ENCODE measurements at regions not wholly inside any gene's neighbourhood (a gene's known extent, or its start where the extent isn't known, plus 50 kb on each side); places are given as distances from the start of the nearest gene placed in this dataset.

- CTCF ChIA-PET: no interaction called here
- Histone ChIP-seq H3K4me1 (ENCODE audit: control insufficient read depth, extremely low read depth, insufficient read depth, low read length) (no peaks in the 10 kb centered on the region), H3K79me2 (ENCODE audit: control insufficient read depth, insufficient read depth, low read length) (no peaks in the 10 kb centered on the region), H3K36me3 (ENCODE audit: control insufficient read depth in 2 of 2, extremely low read depth in 1 of 2, insufficient read depth in 2 of 2, low read length in 2 of 2) (no peaks in the 10 kb centered on the region), H4K20me1 (replicated peaks; ENCODE audit: control insufficient read depth, extremely low read depth, insufficient read depth, low read length) (no peaks in the 10 kb centered on the region), H3K9me1 (replicated peaks; ENCODE audit: control insufficient read depth, extremely low read depth, insufficient read depth, low read length) (no peaks in the 10 kb centered on the region), H2AFZ (ENCODE audit: low read depth, low read length) (no peak overlapping the region), H3K4me3 (replicated peaks in 1 of 3; ENCODE audit: insufficient read depth in 1 of 3, low read depth in 1 of 3, low read length in 3 of 3) (no peak overlapping the region), H3K9me3 (replicated peaks; ENCODE audit: control insufficient read depth, insufficient read depth, low read length) (no peaks in the 10 kb centered on the region), H3K9ac (replicated peaks; ENCODE audit: extremely low read depth, insufficient read depth, low read length) (no peak overlapping the region), H3K27ac (ENCODE audit: insufficient read depth, low read depth, low read length) (no peak overlapping the region), H3K27me3 (ENCODE audit: control insufficient read depth in 2 of 2, insufficient read depth in 2 of 2, low read length in 2 of 2) (no peaks in the 10 kb centered on the region), H3K4me2 (ENCODE audit: insufficient read depth, low read length) (no peak overlapping the region)
- dilution Hi-C loops (cut with MboI; ENCODE audit: extremely low pct_ligation_motif_present, low sequenced_read_pairs) (no loop called here), intact Hi-C loops (cut with micrococcal nuclease) (no loop called here)
- TF ChIP-seq GATA2 (IDR thresholded peaks at IDR 0.05; ENCODE audit: insufficient read depth, insufficient read length, low read depth, low read length): no peak
- no peak for TF ChIP-seq CTCF (IDR thresholded peaks at IDR 0.05; ENCODE audit: extremely low read depth in 1 of 2, insufficient read depth in 1 of 2, low read depth in 1 of 2, low read length in 2 of 2)
- TF ChIP-seq MAX (IDR thresholded peaks at IDR 0.05; ENCODE audit: insufficient read depth, insufficient read length): no peak
- no peak for TF ChIP-seq FOS (IDR thresholded peaks at IDR 0.05; ENCODE audit: borderline replicate concordance, insufficient read depth, low read length)
- no peak for TF ChIP-seq JUN (IDR thresholded peaks at IDR 0.05; ENCODE audit: borderline replicate concordance, insufficient read depth, insufficient read length, low read depth)
- TF ChIP-seq POLR2AphosphoS5 (IDR thresholded peaks at IDR 0.05; ENCODE audit: insufficient read depth, low read depth, low read length): no peak
- TF ChIP-seq POLR2A (IDR thresholded peaks at IDR 0.05; ENCODE audit: low read depth, low read length): no peak
- no peak for TF ChIP-seq MYC (IDR thresholded peaks at IDR 0.05; ENCODE audit: low read depth, low read length)
- TF ChIP-seq EZH2 (IDR thresholded peaks at IDR 0.05; ENCODE audit: borderline replicate concordance, low read depth, low read length, severe bottlenecking): no peak
- POLR2A ChIA-PET: no interaction called here
- DNase-seq (ENCODE audit: low read depth, low spot score): no peak
- no peak for FAIRE-seq
- no TSS peak for BruUV-seq (replicated peaks)
Observed at GRCh38 chr6:94133106-94133505, 713.7 kb upstream of the EPHA7 start.
